Panc1 (cell line): ENCODE measurements at regions not wholly inside any gene's neighbourhood (a gene's known extent, or its start where the extent isn't known, plus 50 kb on each side); places are given as distances from the start of the nearest gene placed in this dataset.

Experiments
- ATAC-seq: fragments of 200-7000 bp; cut with Tn5 transposase; 2 replicates; pipeline ENCODE4 v1.9.1; 2020; ENCODE audit warnings: mild to moderate bottlenecking, moderate library complexity
- BruUV-seq: library from RNA; stranded (reverse); fragments of 400-500 nt; replicated peaks from 2 replicates; lab custom pipeline; 2021; lab: Mats Ljungman, UMichigan
- CTCF ChIA-PET: fragments of 300-600 bp; sonication (Branson Sonifier 250); formaldehyde crosslinking; loops from one replicate; lab custom pipeline; 2022; ENCODE audit warnings: antibody characterized with exemption; lab: Charles Lee
- POLR2A ChIA-PET: fragments of 300-600 bp; sonication (Branson Sonifier 250); formaldehyde crosslinking; loops from one replicate; lab custom pipeline; 2022; ENCODE audit warnings: antibody characterized with exemption; lab: Charles Lee
- DNase-seq: peaks from one replicate; pipeline ENCODE4 v3.0.0-alpha.2; 2010; ENCODE audit warnings: low read depth, low spot score
- H3K27ac ChIP-seq: 2 replicates; pipeline ENCODE4 v1.5.1; 2011; ENCODE audit warnings: mild to moderate bottlenecking, low read length, inconsistent platforms
- H3K27me3 ChIP-seq: fragments of 200-500 bp; sonication (Bioruptor generic); 2 replicates; pipeline ENCODE4 v1.6.0; 2014; ENCODE audit warnings: low read length, inconsistent platforms; ENCODE audit not compliant: control insufficient read depth, insufficient read depth
- H3K36me3 ChIP-seq: fragments of 200-500 bp; sonication (Bioruptor generic); 2 replicates; pipeline ENCODE4 v1.5.1; 2014; ENCODE audit warnings: inconsistent platforms, mild to moderate bottlenecking, low read length, moderate library complexity; ENCODE audit not compliant: control insufficient read depth, insufficient read depth
- H3K4me1 ChIP-seq: 2 replicates; pipeline ENCODE4 v1.5.1; 2011; ENCODE audit warnings: inconsistent platforms, mild to moderate bottlenecking, low read length, moderate library complexity; ENCODE audit not compliant: control insufficient read depth, insufficient read depth
- H3K4me3 ChIP-seq, 2 experiments: 2 replicates each; pipeline ENCODE4 v1.5.1; 2011 to 2012; ENCODE audit warnings: low read depth in 2 of 2, low read length in 2 of 2, mild to moderate bottlenecking in 2 of 2, inconsistent platforms in 1 of 2, moderate library complexity in 1 of 2
- H3K9me3 ChIP-seq: fragments of 200-500 bp; sonication (Bioruptor generic); 2 replicates; pipeline ENCODE4 v1.5.1; 2014; ENCODE audit warnings: low read depth, mild to moderate bottlenecking, inconsistent platforms, low read length, moderate library complexity; ENCODE audit not compliant: control insufficient read depth, insufficient read depth
- POLR2AphosphoS5 ChIP-seq: IDR thresholded peaks from 2 replicates; pipeline ENCODE4 v1.6.1; 2012; ENCODE audit warnings: mild to moderate bottlenecking, low read depth, low read length, moderate library complexity
- SIN3A ChIP-seq: IDR thresholded peaks from 2 replicates; pipeline ENCODE4 v1.6.1; 2012; ENCODE audit warnings: low read depth, mild to moderate bottlenecking, low read length, moderate library complexity, borderline replicate concordance; ENCODE audit not compliant: insufficient read depth
- TCF7L2 ChIP-seq: IDR thresholded peaks from 2 replicates; pipeline ENCODE4 v1.6.1; 2011; ENCODE audit warnings: mild to moderate bottlenecking, low read depth, low read length, inconsistent platforms
- in situ Hi-C: cut with HindIII; loops from 2 replicates; pipeline ENCODE4 v1.10.0; 2016; ENCODE audit warnings: low sequenced_read_pairs, low pct_unique_long_range_greater_than_20kb
- intact Hi-C: fragments of 100-400 bp; cut with micrococcal nuclease; formaldehyde crosslinking; loops from one replicate; pipeline ENCODE4 v1.10.0; 2022; ENCODE audit not compliant: unreplicated experiment
- TF ChIP-seq, protein P1 (sequence below), 2 experiments: IDR thresholded peaks; 2 replicates each; pipeline ENCODE4 v1.6.1; 2011 to 2012; ENCODE audit warnings: low read depth in 2 of 2, control low read depth in 1 of 2, low read length in 1 of 2, mild to moderate bottlenecking in 1 of 2, moderate library complexity in 1 of 2; ENCODE audit not compliant: insufficient read depth in 1 of 2
- TF ChIP-seq, protein P2 (sequence below): fragments of 450-650 bp; IDR thresholded peaks from 2 replicates; pipeline ENCODE4 v1.5.1; 2017; ENCODE audit warnings: mild to moderate bottlenecking

- DNase-seq, result no peak
- in situ Hi-C loops, result no loop called here
- CTCF ChIA-PET, result no interaction called here
Measured at GRCh38 chr5:53425687-53426511, 54.5 kb upstream of the FST start.

GRCh38 chr5:53426512-53426830, 54.0 kb upstream of the FST start:
- Histone ChIP-seq H3K4me3 (no peak overlapping the region), H3K4me1 (no peaks in the 10 kb centered on the region), H3K9me3 (no peaks in the 10 kb centered on the region), H3K27ac (no peak overlapping the region), H3K27me3 (no peaks in the 10 kb centered on the region), H3K36me3 (no peaks in the 10 kb centered on the region)
- TF ChIP-seq, protein P1, sequence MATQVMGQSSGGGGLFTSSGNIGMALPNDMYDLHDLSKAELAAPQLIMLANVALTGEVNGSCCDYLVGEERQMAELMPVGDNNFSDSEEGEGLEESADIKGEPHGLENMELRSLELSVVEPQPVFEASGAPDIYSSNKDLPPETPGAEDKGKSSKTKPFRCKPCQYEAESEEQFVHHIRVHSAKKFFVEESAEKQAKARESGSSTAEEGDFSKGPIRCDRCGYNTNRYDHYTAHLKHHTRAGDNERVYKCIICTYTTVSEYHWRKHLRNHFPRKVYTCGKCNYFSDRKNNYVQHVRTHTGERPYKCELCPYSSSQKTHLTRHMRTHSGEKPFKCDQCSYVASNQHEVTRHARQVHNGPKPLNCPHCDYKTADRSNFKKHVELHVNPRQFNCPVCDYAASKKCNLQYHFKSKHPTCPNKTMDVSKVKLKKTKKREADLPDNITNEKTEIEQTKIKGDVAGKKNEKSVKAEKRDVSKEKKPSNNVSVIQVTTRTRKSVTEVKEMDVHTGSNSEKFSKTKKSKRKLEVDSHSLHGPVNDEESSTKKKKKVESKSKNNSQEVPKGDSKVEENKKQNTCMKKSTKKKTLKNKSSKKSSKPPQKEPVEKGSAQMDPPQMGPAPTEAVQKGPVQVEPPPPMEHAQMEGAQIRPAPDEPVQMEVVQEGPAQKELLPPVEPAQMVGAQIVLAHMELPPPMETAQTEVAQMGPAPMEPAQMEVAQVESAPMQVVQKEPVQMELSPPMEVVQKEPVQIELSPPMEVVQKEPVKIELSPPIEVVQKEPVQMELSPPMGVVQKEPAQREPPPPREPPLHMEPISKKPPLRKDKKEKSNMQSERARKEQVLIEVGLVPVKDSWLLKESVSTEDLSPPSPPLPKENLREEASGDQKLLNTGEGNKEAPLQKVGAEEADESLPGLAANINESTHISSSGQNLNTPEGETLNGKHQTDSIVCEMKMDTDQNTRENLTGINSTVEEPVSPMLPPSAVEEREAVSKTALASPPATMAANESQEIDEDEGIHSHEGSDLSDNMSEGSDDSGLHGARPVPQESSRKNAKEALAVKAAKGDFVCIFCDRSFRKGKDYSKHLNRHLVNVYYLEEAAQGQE (IDR thresholded peaks at IDR 0.05; ENCODE audit: insufficient read depth in 1 of 2, low read depth in 2 of 2, low read length in 1 of 2), result no peak
- TF ChIP-seq POLR2AphosphoS5, result no peak
- TF ChIP-seq, protein P2, sequence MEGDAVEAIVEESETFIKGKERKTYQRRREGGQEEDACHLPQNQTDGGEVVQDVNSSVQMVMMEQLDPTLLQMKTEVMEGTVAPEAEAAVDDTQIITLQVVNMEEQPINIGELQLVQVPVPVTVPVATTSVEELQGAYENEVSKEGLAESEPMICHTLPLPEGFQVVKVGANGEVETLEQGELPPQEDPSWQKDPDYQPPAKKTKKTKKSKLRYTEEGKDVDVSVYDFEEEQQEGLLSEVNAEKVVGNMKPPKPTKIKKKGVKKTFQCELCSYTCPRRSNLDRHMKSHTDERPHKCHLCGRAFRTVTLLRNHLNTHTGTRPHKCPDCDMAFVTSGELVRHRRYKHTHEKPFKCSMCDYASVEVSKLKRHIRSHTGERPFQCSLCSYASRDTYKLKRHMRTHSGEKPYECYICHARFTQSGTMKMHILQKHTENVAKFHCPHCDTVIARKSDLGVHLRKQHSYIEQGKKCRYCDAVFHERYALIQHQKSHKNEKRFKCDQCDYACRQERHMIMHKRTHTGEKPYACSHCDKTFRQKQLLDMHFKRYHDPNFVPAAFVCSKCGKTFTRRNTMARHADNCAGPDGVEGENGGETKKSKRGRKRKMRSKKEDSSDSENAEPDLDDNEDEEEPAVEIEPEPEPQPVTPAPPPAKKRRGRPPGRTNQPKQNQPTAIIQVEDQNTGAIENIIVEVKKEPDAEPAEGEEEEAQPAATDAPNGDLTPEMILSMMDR, result no peak
- TF ChIP-seq TCF7L2, result no peak
- TF ChIP-seq SIN3A, result no peak
- no TSS peak for BruUV-seq
- intact Hi-C loops, result loop anchor here (5.0 kb wide), 1 partner anchor 254 kb away; no protein-coding TSS in a partner anchor
- ATAC-seq (no peak), DNase-seq (no peak)
- ChIA-PET POLR2A (no interaction called here), CTCF (no interaction called here)
- in situ Hi-C loops, result no loop called here

More at GRCh38 chr5:53425687-53426511, 54.5 kb upstream of the FST start:
- Histone ChIP-seq H3K27ac (no peak overlapping the region), H3K4me3 (no peak overlapping the region), H3K36me3 (no peaks in the 10 kb centered on the region), H3K27me3 (no peaks in the 10 kb centered on the region), H3K9me3 (no peaks in the 10 kb centered on the region), H3K4me1 (no peaks in the 10 kb centered on the region)
- no TSS peak for BruUV-seq
- ATAC-seq, result peak; percentile 42; the same call in 1 of the 2 replicates
- intact Hi-C loops, result loop anchor here (5.0 kb wide), 1 partner anchor 254 kb away; no protein-coding TSS in a partner anchor
- POLR2A ChIA-PET, result no interaction called here
- TF ChIP-seq, protein P2, result peak; percentile 52
- TF ChIP-seq, protein P1 (IDR thresholded peaks at IDR 0.05; ENCODE audit: insufficient read depth in 1 of 2, low read depth in 2 of 2, low read length in 1 of 2), result no peak
